ENCODE measurements at regions not wholly inside any gene's neighbourhood (a gene's known extent, or its start where the extent isn't known, plus 50 kb on each side); places are given as distances from the start of the nearest gene placed in this dataset.

GRCh38 chr9:7284517-7284916 lies 515.1 kb downstream of the DMAC1 start:
- Histone ChIP-seq H3K27ac (no peak overlapping the region), H3K36me3 (replicated peaks) (no peaks in the 10 kb centered on the region), H3K27me3 (replicated peaks) (no peaks in the 10 kb centered on the region), H3K4me3 (ENCODE audit: low read depth, low read length) (no peak overlapping the region)
- DNase-seq = no peak
- in situ Hi-C loops (cut with HindIII; ENCODE audit: low pct_ligation_motif_present, low sequenced_read_pairs) = no loop called here
- TF ChIP-seq, protein P1, sequence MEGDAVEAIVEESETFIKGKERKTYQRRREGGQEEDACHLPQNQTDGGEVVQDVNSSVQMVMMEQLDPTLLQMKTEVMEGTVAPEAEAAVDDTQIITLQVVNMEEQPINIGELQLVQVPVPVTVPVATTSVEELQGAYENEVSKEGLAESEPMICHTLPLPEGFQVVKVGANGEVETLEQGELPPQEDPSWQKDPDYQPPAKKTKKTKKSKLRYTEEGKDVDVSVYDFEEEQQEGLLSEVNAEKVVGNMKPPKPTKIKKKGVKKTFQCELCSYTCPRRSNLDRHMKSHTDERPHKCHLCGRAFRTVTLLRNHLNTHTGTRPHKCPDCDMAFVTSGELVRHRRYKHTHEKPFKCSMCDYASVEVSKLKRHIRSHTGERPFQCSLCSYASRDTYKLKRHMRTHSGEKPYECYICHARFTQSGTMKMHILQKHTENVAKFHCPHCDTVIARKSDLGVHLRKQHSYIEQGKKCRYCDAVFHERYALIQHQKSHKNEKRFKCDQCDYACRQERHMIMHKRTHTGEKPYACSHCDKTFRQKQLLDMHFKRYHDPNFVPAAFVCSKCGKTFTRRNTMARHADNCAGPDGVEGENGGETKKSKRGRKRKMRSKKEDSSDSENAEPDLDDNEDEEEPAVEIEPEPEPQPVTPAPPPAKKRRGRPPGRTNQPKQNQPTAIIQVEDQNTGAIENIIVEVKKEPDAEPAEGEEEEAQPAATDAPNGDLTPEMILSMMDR (IDR thresholded peaks at IDR 0.05; ENCODE audit: low read depth, low read length, missing control alignments) = no peak

GRCh38 chr9:7284117-7284516 lies 515.5 kb downstream of the DMAC1 start:
- TF ChIP-seq, protein P1 (IDR thresholded peaks at IDR 0.05; ENCODE audit: low read depth, low read length, missing control alignments) = no peak
- in situ Hi-C loops (cut with HindIII; ENCODE audit: low pct_ligation_motif_present, low sequenced_read_pairs) = no loop called here

DNA sequence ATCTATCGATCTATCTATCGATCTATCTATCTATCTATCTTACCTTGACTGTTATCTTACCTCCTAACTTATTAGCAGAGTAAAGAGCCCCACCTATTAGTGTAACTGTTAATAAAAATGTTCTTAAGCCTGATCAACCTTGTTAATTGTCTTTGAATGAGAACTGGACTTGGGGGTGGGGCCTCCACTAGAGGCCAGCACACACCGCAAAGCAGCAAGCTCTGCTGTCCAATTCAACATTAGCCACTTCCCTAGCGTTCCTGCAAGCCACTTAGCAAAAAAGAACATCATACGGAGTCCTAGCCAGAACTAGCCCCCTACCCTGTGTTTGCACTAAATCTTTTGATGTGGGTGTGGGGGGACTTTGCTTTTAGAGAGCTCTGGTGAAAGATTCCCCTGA lies 515.8 kb downstream of the KDM4C start:
- Histone ChIP-seq H3K36me3 (replicated peaks) (no peaks in the 10 kb centered on the region), H3K27ac (no peak overlapping the region), H3K27me3 (replicated peaks) (no peaks in the 10 kb centered on the region), H3K4me3 (ENCODE audit: low read depth, low read length) (no peak overlapping the region)
- no peak for DNase-seq
- in situ Hi-C loops (cut with HindIII; ENCODE audit: low pct_ligation_motif_present, low sequenced_read_pairs) = no loop called here
- TF ChIP-seq, protein P1 (IDR thresholded peaks at IDR 0.05; ENCODE audit: low read depth, low read length, missing control alignments) = peak; percentile 55

More at GRCh38 chr9:7284117-7284516, 515.5 kb downstream of the DMAC1 start:
- Histone ChIP-seq H3K27ac (no peak overlapping the region), H3K27me3 (replicated peaks) (no peaks in the 10 kb centered on the region), H3K36me3 (replicated peaks) (no peaks in the 10 kb centered on the region), H3K4me3 (ENCODE audit: low read depth, low read length) (no peak overlapping the region)
- no peak for DNase-seq

DNA sequence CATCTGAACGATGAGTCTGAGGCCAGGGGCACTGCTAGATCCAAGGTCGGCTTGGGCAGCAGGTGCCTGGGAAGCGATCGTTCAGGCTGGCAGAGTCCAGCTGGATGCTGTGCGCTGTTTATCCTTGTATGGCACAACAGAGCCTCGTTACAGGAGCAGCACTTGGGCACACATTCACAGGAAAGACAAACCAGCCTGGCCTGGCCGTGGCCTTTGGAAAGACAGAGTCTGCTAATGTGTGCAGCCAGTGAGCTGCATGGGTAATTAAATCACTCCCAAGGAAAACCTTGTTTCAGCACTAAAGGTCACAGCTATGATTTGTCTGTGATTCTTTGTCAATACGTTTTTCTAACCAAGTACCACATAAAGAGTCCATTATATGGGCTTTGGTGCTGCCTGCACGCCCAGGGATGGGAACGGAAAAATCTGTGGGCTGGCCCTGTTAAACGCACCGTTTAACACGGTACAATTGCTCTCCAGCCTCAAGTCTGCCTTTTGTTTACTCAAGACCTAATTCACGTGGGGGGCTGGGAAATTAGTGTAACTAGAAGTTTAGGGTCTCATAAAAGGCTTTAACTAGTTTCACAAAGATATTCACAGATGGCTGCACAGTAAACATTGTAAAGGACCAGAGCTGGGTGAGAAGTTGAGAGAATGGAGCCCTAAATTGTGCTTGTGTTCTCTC lies 509.3 kb downstream of the KDM4C start:
- no peaks in the 10 kb centered on the region for H3K27me3 ChIP-seq (replicated peaks)

GRCh38 chr9:7265181-7265580 lies 507.4 kb downstream of the KDM4C start:
- H3K36me3 ChIP-seq (replicated peaks) = no peaks in the 10 kb centered on the region
- no peak overlapping the region for H3K27ac ChIP-seq
- DNase-seq = no peak
- H3K4me3 ChIP-seq (ENCODE audit: low read depth, low read length) = no peak overlapping the region
- no peaks in the 10 kb centered on the region for H3K27me3 ChIP-seq (replicated peaks)
- in situ Hi-C loops (cut with HindIII; ENCODE audit: low pct_ligation_motif_present, low sequenced_read_pairs) = no loop called here
- TF ChIP-seq, protein P1 (IDR thresholded peaks at IDR 0.05; ENCODE audit: low read depth, low read length, missing control alignments) = no peak

More for the DNA sequence above, 509.3 kb downstream of the KDM4C start:
- TF ChIP-seq, protein P1 (IDR thresholded peaks at IDR 0.05; ENCODE audit: low read depth, low read length, missing control alignments) = no peak
- Histone ChIP-seq H3K36me3 (replicated peaks) (no peaks in the 10 kb centered on the region), H3K4me3 (ENCODE audit: low read depth, low read length) (no peak overlapping the region), H3K27ac (no peak overlapping the region)
- in situ Hi-C loops (cut with HindIII; ENCODE audit: low pct_ligation_motif_present, low sequenced_read_pairs) = no loop called here
- DNase-seq = no peak

All from brain microvascular endothelial cell (primary cell).